Mononuclear cell (primary cell): ENCODE measurements at regions not wholly inside any gene's neighbourhood (a gene's known extent, or its start where the extent isn't known, plus 50 kb on each side); places are given as distances from the start of the nearest gene placed in this dataset.
"Not testable (repeated sequence)": the region's sequence is repeated elsewhere in the genome, so short reads cannot be mapped to it uniquely, and the experiment has no call there.

Experiments used
- H3K27me3 ChIP-seq: 2 replicates; pipeline ENCODE4 v1.6.0; 2011; ENCODE audit warnings: low read length, control low read depth; ENCODE audit not compliant: insufficient read depth
- H3K4me1 ChIP-seq: 2 replicates; pipeline ENCODE4 v1.5.1; 2011; ENCODE audit warnings: mild to moderate bottlenecking, low read length, control low read depth; ENCODE audit not compliant: insufficient read depth
- H3K4me3 ChIP-seq: 2 replicates; pipeline ENCODE4 v1.5.1; 2011; ENCODE audit warnings: mild to moderate bottlenecking, low read length, moderate library complexity
- H3K9me3 ChIP-seq: 2 replicates; pipeline ENCODE4 v1.5.1; 2011; ENCODE audit warnings: low read depth, mild to moderate bottlenecking, control low read depth, low read length

GRCh38 chr7:69243016-69243415, 355.3 kb upstream of the AUTS2 start:
- Histone ChIP-seq H3K4me3 (no peak overlapping the region), H3K27me3 (no peaks in the 10 kb centered on the region), H3K4me1 (no peaks in the 10 kb centered on the region), H3K9me3 (no peaks in the 10 kb centered on the region)

GRCh38 chr7:69244701-69245100, 353.6 kb upstream of the AUTS2 start:
- H3K9me3 ChIP-seq, result no peaks in the 10 kb centered on the region
- no peak overlapping the region for H3K4me3 ChIP-seq
- H3K4me1 ChIP-seq, result no peaks in the 10 kb centered on the region
- no peaks in the 10 kb centered on the region for H3K27me3 ChIP-seq

- H3K27me3 ChIP-seq, result no peaks in the 10 kb centered on the region
- no peaks in the 10 kb centered on the region for H3K9me3 ChIP-seq
- H3K4me1 ChIP-seq, result no peaks in the 10 kb centered on the region
- H3K4me3 ChIP-seq, result no peak overlapping the region
Observed at GRCh38 chr7:69245646-69246045, 352.6 kb upstream of the AUTS2 start.

GRCh38 chr7:69246758-69247157, 351.5 kb upstream of the AUTS2 start:
- H3K4me3 ChIP-seq, result no peak overlapping the region
- no peaks in the 10 kb centered on the region for H3K4me1 ChIP-seq
- no peaks in the 10 kb centered on the region for H3K27me3 ChIP-seq
- no peaks in the 10 kb centered on the region for H3K9me3 ChIP-seq

GRCh38 chr7:69248382-69248828, 349.9 kb upstream of the AUTS2 start:
- not testable (repeated sequence) for H3K4me3 ChIP-seq, H3K9me3 ChIP-seq, H3K4me1 ChIP-seq, H3K27me3 ChIP-seq

- no peaks in the 10 kb centered on the region for H3K9me3 ChIP-seq
- no peak overlapping the region for H3K4me3 ChIP-seq
- H3K27me3 ChIP-seq, result no peaks in the 10 kb centered on the region
- H3K4me1 ChIP-seq, result no peaks in the 10 kb centered on the region
Observed at GRCh38 chr7:69250958-69251357, 347.3 kb upstream of the AUTS2 start.

GRCh38 chr7:69254643-69255042, 343.6 kb upstream of the AUTS2 start:
- no peaks in the 10 kb centered on the region for H3K4me1 ChIP-seq
- no peaks in the 10 kb centered on the region for H3K9me3 ChIP-seq
- H3K4me3 ChIP-seq, result no peak overlapping the region
- H3K27me3 ChIP-seq, result no peaks in the 10 kb centered on the region

GRCh38 chr7:69256634-69257081, 341.6 kb upstream of the AUTS2 start:
- H3K4me1 ChIP-seq, result no peaks in the 10 kb centered on the region
- no peak overlapping the region for H3K4me3 ChIP-seq
- no peaks in the 10 kb centered on the region for H3K27me3 ChIP-seq
- H3K9me3 ChIP-seq, result no peaks in the 10 kb centered on the region

- Histone ChIP-seq H3K9me3 (no peaks in the 10 kb centered on the region), H3K27me3 (no peaks in the 10 kb centered on the region)
Observed at GRCh38 chr7:69257592-69257991, 340.7 kb upstream of the AUTS2 start.

GRCh38 chr7:69259445-69259844, 338.8 kb upstream of the AUTS2 start:
- Histone ChIP-seq H3K9me3 (no peaks in the 10 kb centered on the region), H3K4me1 (no peaks in the 10 kb centered on the region), H3K27me3 (no peaks in the 10 kb centered on the region), H3K4me3 (no peak overlapping the region)

More at GRCh38 chr7:69257592-69257991, 340.7 kb upstream of the AUTS2 start:
- Histone ChIP-seq H3K4me3 (no peak overlapping the region), H3K4me1 (no peaks in the 10 kb centered on the region)

- Histone ChIP-seq H3K9me3 (no peaks in the 10 kb centered on the region), H3K27me3 (no peaks in the 10 kb centered on the region), H3K4me1 (no peaks in the 10 kb centered on the region), H3K4me3 (no peak overlapping the region)
Observed at GRCh38 chr7:69260023-69260422, 338.3 kb upstream of the AUTS2 start.

GRCh38 chr7:69263550-69263949, 334.7 kb upstream of the AUTS2 start:
- Histone ChIP-seq H3K27me3 (no peaks in the 10 kb centered on the region), H3K4me1 (no peaks in the 10 kb centered on the region), H3K4me3 (no peak overlapping the region), H3K9me3 (no peaks in the 10 kb centered on the region)

GRCh38 chr7:69269806-69270205, 328.5 kb upstream of the AUTS2 start:
- H3K4me1 ChIP-seq, result no peaks in the 10 kb centered on the region
- H3K27me3 ChIP-seq, result no peaks in the 10 kb centered on the region
- no peak overlapping the region for H3K4me3 ChIP-seq
- H3K9me3 ChIP-seq, result no peaks in the 10 kb centered on the region

GRCh38 chr7:69272101-69272500, 326.2 kb upstream of the AUTS2 start:
- Histone ChIP-seq H3K4me3 (no peak overlapping the region), H3K9me3 (no peaks in the 10 kb centered on the region), H3K4me1 (no peaks in the 10 kb centered on the region), H3K27me3 (no peaks in the 10 kb centered on the region)

GRCh38 chr7:69276011-69276729, 322.1 kb upstream of the AUTS2 start:
- Histone ChIP-seq H3K27me3 (no peaks in the 10 kb centered on the region), H3K4me3 (no peak overlapping the region), H3K9me3 (no peaks in the 10 kb centered on the region), H3K4me1 (no peaks in the 10 kb centered on the region)

GRCh38 chr7:69277366-69277765, 320.9 kb upstream of the AUTS2 start:
- H3K4me1 ChIP-seq, result no peaks in the 10 kb centered on the region
- no peak overlapping the region for H3K4me3 ChIP-seq
- no peaks in the 10 kb centered on the region for H3K27me3 ChIP-seq
- H3K9me3 ChIP-seq, result no peaks in the 10 kb centered on the region
